Thymus (tissue), 11 donors: ENCODE measurements at regions not wholly inside any gene's neighbourhood (a gene's known extent, or its start where the extent isn't known, plus 50 kb on each side); places are given as distances from the start of the nearest gene placed in this dataset.

Experiments
- DNase-seq, 9 donors: peaks; one replicate each; pipeline ENCODE4 v3.0.0-alpha.2; 2013; ENCODE audit warnings: low spot score in 9 of 9, low read depth in 6 of 9, missing footprints in 1 of 9
- H3K27ac ChIP-seq, 2 donors: one replicate each; pipeline ENCODE4 v1.5.1; 2013; ENCODE audit warnings: control low read depth in 1 of 2, low read depth in 1 of 2, low read length in 1 of 2, mild to moderate bottlenecking in 1 of 2, moderate library complexity in 1 of 2
- H3K27me3 ChIP-seq, 2 donors: one replicate each; pipeline ENCODE4 v1.5.1; 2013; ENCODE audit warnings: low read length in 1 of 2; ENCODE audit not compliant: control insufficient read depth in 2 of 2, insufficient read depth in 1 of 2
- H3K36me3 ChIP-seq, 2 donors: one replicate each; pipeline ENCODE4 v1.5.1; 2013; ENCODE audit warnings: low read length in 1 of 2, mild to moderate bottlenecking in 1 of 2, moderate library complexity in 1 of 2; ENCODE audit not compliant: control insufficient read depth in 2 of 2, insufficient read depth in 2 of 2
- H3K4me1 ChIP-seq, 2 donors: one replicate each; pipeline ENCODE4 v1.5.1; 2013; ENCODE audit warnings: low read length in 2 of 2; ENCODE audit not compliant: control insufficient read depth in 2 of 2, insufficient read depth in 2 of 2
- H3K4me3 ChIP-seq, 2 donors: one replicate each; pipeline ENCODE4 v1.5.1; 2013; ENCODE audit warnings: low read length in 2 of 2, control low read depth in 1 of 2, mild to moderate bottlenecking in 1 of 2
- H3K9me3 ChIP-seq, 2 donors: one replicate each; pipeline ENCODE4 v1.5.1; 2013; ENCODE audit warnings: low read length in 1 of 2, mild to moderate bottlenecking in 1 of 2; ENCODE audit not compliant: control insufficient read depth in 2 of 2, insufficient read depth in 1 of 2
- WGBS: extraction: QIAGEN DNeasy Blood & Tissue Kit; methylation state at CpG from one replicate; pipeline ENCODE4 v1.1.7; 2013; 5-methylcytosine and 5-hydroxymethylcytosine counted together
- donor health status: healthy.

GRCh38 chr9:656926-657568 lies 184.4 kb upstream of the DMRT1 start:
- H3K27me3 ChIP-seq = no peaks in the 10 kb centered on the region
- peaks cover 6 to 19% of the 10 kb centered on the region in 2 donors for H3K4me1 ChIP-seq
- no peak overlapping the region for H3K4me3 ChIP-seq
- H3K36me3 ChIP-seq = no peaks in the 10 kb centered on the region
- DNase-seq = no peak
- 60% methylated on average over 3 of the region's 3 CpGs for WGBS
- H3K9me3 ChIP-seq = no peaks in the 10 kb centered on the region
- H3K27ac ChIP-seq = no peak overlapping the region

DNA sequence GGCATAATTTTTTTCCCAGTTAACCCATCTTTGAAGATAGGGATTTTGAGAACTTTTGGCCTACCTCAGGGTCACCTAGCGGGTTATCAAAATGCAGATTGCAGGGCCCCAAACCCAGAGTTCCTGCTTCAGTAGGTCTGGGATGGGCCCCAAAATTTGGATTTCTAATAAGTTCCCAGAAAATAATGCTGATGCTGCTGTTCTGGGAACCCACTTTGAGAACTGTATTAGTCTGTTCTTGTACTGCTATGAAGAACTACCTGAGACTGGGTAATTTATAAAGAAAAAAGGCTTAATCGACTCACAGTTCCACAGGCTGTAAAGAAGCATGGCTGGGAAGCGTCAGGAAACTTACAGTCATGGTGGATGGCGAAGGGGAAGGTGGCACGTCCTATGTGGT lies 182.2 kb upstream of the DMRT1 start:
- Histone ChIP-seq H3K9me3 (no peaks in the 10 kb centered on the region), H3K4me3 (no peak overlapping the region), H3K27me3 (no peaks in the 10 kb centered on the region), H3K4me1 (peaks cover 6 to 13% of the 10 kb centered on the region in 2 donors), H3K27ac (no peak overlapping the region), H3K36me3 (no peaks in the 10 kb centered on the region)
- WGBS = 94% methylated on average over 5 of the region's 5 CpGs
- no peak for DNase-seq

DNA sequence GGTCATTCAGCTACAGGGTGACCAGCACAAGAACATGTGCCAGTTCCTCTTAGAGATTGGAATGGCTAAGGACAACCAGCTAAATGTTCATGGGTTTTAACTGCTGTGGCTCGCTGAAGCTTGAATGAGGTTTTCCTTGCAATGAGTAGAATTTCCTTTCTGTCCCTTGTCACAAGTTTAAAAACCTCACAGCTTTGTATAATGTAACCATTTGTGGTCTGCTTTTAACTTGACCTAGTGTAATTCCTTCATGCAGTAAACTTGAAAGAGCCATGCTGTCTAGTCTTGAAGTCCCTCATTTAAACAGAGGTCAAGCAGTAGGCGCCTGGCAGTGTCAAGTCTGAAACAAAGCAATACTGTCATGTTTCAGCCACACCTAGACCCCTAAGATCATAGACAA lies 181.3 kb upstream of the DMRT1 start:
- WGBS = 40% methylated on average over 2 of the region's 2 CpGs
- H3K9me3 ChIP-seq = no peaks in the 10 kb centered on the region
- no peak for DNase-seq
- H3K4me3 ChIP-seq = no peak overlapping the region
- H3K27ac ChIP-seq = no peak overlapping the region
- no peaks in the 10 kb centered on the region for H3K27me3 ChIP-seq
- peaks cover 6 to 13% of the 10 kb centered on the region in 2 donors for H3K4me1 ChIP-seq
- no peaks in the 10 kb centered on the region for H3K36me3 ChIP-seq

DNA sequence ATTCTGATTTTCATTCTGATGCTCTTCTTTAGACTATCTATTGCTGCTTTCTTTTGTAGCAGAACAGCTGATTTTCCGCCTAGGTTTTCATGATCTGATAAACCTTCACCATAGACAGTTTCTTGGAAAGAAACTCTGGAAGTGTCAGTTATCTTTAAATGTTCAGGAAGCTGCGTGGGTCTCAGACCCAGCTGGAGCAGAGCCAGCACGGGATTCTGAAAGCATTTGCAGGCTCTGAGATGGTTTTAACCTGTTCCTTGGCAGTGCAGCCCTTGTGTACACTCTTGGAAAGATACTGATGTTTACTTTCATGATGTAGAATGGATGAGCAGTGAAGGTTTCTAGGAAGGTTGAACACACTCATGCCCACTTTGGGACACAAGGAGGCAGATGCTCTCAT lies 178.0 kb upstream of the DMRT1 start:
- H3K4me1 ChIP-seq = peaks cover 0 to 5% of the 10 kb centered on the region in 2 donors
- no peak for DNase-seq
- H3K27me3 ChIP-seq = no peaks in the 10 kb centered on the region
- H3K9me3 ChIP-seq = no peaks in the 10 kb centered on the region
- H3K4me3 ChIP-seq = no peak overlapping the region
- peak overlapping the region in 1 of 2 donors; percentile 31 for H3K27ac ChIP-seq
- 15% methylated on average over 3 of the region's 3 CpGs for WGBS
- no peaks in the 10 kb centered on the region for H3K36me3 ChIP-seq

DNA sequence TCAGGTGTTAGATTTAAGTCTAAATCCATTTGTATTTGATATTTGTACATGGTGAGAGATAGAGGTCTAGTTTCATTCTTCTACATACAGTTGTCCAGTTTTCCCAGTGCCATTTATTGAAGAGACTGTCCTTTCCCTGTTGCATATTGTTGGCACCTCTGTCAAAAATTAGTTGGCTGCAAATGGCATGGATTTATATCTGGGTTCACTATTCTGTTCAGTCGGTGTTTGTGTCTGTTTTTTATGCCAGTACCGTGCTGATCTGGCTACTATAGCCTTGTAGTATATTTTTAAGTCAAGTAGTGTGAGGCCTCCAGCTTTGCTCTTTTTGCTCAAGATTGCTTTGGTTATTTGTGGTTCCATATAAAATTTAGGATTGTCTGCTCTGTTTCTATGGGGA lies 176.2 kb upstream of the DMRT1 start:
- Histone ChIP-seq H3K27ac (no peak overlapping the region), H3K27me3 (no peaks in the 10 kb centered on the region), H3K36me3 (no peaks in the 10 kb centered on the region), H3K4me1 (peaks cover 0 to 5% of the 10 kb centered on the region in 2 donors), H3K4me3 (no peak overlapping the region), H3K9me3 (no peaks in the 10 kb centered on the region)
- DNase-seq = no peak
- WGBS = 97% methylated on average over 2 of the region's 2 CpGs

- WGBS = 99% methylated on average over 2 of the region's 2 CpGs
- no peak for DNase-seq
- Histone ChIP-seq H3K27me3 (no peaks in the 10 kb centered on the region), H3K9me3 (no peaks in the 10 kb centered on the region), H3K4me3 (no peak overlapping the region), H3K27ac (no peak overlapping the region), H3K4me1 (peaks cover 0 to 3% of the 10 kb centered on the region in 2 donors), H3K36me3 (no peaks in the 10 kb centered on the region)
Measured at GRCh38 chr9:671997-672396, 169.5 kb upstream of the DMRT1 start.

DNA sequence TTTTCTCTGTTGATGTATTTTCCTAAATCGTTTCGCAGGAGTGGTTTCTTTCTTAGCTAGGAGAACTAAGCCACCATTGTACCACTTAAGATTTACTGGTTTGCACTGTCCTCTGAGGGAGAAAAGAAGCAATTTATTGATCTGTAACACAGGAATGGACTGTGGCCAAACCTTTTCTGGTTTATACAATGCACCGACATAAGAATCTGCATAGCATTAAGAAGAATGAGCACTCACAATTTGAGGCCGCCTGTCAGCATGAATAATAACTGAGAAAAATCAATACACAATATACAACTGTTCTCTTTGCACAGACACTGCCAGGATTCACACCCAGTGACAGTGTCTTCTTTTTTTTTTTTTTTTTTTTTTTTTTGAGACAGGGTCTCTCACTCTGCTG lies 168.6 kb upstream of the DMRT1 start:
- no peak overlapping the region for H3K4me3 ChIP-seq
- no peak for DNase-seq
- no peaks in the 10 kb centered on the region for H3K9me3 ChIP-seq
- WGBS = 92% methylated on average over 4 of the region's 4 CpGs
- H3K36me3 ChIP-seq = no peaks in the 10 kb centered on the region
- peaks cover 3 to 5% of the 10 kb centered on the region in 2 donors for H3K4me1 ChIP-seq
- H3K27ac ChIP-seq = no peak overlapping the region
- no peaks in the 10 kb centered on the region for H3K27me3 ChIP-seq

DNA sequence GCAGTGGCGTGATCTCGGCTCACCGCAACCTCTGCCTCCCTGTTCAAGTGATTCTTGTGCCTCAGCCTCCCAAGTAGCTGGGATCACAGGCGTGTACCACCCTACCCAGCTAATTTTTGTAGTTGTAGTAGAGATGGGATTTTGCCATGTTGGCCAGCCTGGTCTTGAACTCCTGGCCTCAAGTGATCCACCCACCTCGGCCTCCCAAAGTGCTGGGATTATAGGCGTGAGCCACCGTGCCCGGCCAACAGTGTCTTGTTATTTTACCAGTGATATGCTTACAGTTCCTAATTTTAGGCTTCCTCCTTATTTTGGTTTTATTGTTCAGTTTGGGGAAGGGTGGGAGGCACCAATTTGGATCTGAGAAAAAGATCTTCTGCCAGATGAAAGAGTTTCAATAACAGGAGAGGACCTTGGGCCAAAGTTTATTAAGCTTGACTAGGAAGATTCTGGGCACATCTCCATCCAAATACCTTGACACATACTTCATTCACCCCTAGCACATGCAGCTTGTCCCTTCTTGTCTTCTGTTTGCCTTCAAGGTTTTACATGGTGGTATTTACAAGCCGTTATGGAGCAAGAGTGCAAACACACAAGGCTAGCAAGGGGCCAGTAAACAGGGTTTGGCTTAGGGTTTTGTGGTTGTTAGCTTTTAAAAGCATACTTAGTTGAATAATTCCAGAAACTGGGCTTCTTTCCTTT lies 168.1 kb upstream of the DMRT1 start:
- H3K9me3 ChIP-seq = no peaks in the 10 kb centered on the region
- H3K27me3 ChIP-seq = no peaks in the 10 kb centered on the region
- H3K27ac ChIP-seq = no peak overlapping the region
- WGBS = 96% methylated on average over 9 of the region's 9 CpGs
- H3K4me3 ChIP-seq = no peak overlapping the region
- H3K36me3 ChIP-seq = no peaks in the 10 kb centered on the region
- no peak for DNase-seq
- peaks cover 3 to 5% of the 10 kb centered on the region in 2 donors for H3K4me1 ChIP-seq

DNA sequence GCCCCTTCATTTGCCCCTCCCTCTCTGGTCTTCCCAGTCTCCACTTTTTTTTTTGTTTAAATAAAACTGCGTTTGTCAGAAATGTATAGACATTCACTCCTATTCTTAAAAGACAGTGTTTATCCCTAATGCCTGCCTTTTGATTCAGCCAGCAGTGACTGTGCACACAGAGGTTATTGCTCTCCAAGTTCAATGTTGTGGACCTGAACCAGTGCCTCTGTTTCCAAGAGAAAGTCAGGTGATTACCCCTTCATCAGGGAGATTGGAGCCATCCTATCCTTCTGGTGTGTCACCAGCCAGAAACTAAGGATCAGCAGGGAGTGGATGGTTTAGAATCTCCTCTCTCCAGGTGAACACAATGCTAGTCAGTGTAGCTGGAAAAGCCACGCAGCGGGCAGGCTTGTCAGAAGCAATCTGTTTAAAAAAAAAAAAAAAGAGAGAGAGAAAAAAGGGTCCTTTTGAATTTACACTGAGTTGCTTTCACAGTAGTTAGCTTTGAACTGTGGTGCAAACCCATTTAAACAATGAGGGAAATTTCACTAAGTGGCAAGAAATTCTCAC lies 167.5 kb upstream of the DMRT1 start:
- Histone ChIP-seq H3K4me3 (no peak overlapping the region), H3K27me3 (no peaks in the 10 kb centered on the region), H3K9me3 (no peaks in the 10 kb centered on the region), H3K27ac (peak overlapping the region in 1 of 2 donors; percentile 4), H3K4me1 (peaks cover 3 to 5% of the 10 kb centered on the region in 2 donors), H3K36me3 (no peaks in the 10 kb centered on the region)
- WGBS = 61% methylated on average over 3 of the region's 3 CpGs
- no peak for DNase-seq
